Transverse colon (tissue), 4 donors: ENCODE measurements at regions not wholly inside any gene's neighbourhood (a gene's known extent, or its start where the extent isn't known, plus 50 kb on each side); places are given as distances from the start of the nearest gene placed in this dataset.
"Not testable (repeated sequence)": the region's sequence is repeated elsewhere in the genome, so short reads cannot be mapped to it uniquely, and the experiment has no call there.

Experiments used
- DNase-seq: peaks from one replicate; pipeline ENCODE4 v3.0.0-alpha.2; 2019
- H3K27ac ChIP-seq, 4 donors: fragments of 200-600 bp; sonication (generic); 2 replicates each; pipeline ENCODE4 v1.5.1; 2016 to 2018; ENCODE audit warnings: inconsistent platforms in 4 of 4
- H3K27me3 ChIP-seq: fragments of 200-600 bp; sonication (generic); 2 replicates; pipeline ENCODE4 v1.5.1; 2017; ENCODE audit warnings: inconsistent platforms
- H3K36me3 ChIP-seq, 4 donors: fragments of 200-600 bp; sonication (generic); 2 replicates each; pipeline ENCODE4 v1.5.1; 2017 to 2019; ENCODE audit warnings: inconsistent platforms in 4 of 4
- H3K4me1 ChIP-seq, 4 donors: fragments of 200-600 bp; sonication (generic); 2 replicates each; pipeline ENCODE4 v1.5.1; 2017 to 2020; ENCODE audit warnings: inconsistent platforms in 4 of 4
- H3K4me3 ChIP-seq, 4 donors: fragments of 200-600 bp; sonication (generic); 1 replicate in 1 of 4; 2 replicates in 3 of 4; pipeline versions ENCODE4 v1.5.1 to v1.6.1; 2017 to 2019; ENCODE audit warnings: inconsistent platforms in 4 of 4
- H3K9me3 ChIP-seq, 2 donors: fragments of 200-600 bp; sonication (generic); 2 replicates each; pipeline ENCODE4 v1.5.1; 2017 to 2019; ENCODE audit warnings: inconsistent platforms in 2 of 2
- CTCF ChIP-seq, 5 experiments: fragments of 200-600 bp in 3 of 5; fragments of 450-650 bp in 2 of 5; sonication (generic) in 3 of 5; IDR thresholded peaks; 1 replicate in 2 of 5; 2 replicates in 3 of 5; pipeline ENCODE4 v1.5.1; 2016 to 2017; ENCODE audit warnings: antibody characterized with exemption in 5 of 5, inconsistent platforms in 3 of 5, mild to moderate bottlenecking in 2 of 5, moderate library complexity in 1 of 5
- EP300 ChIP-seq: sonication (generic); formaldehyde crosslinking; IDR thresholded peaks from one replicate; pipeline ENCODE4 v1.6.1; 2017; ENCODE audit warnings: antibody characterized with exemption, low read depth
- POLR2A ChIP-seq: fragments of 450-650 bp; IDR thresholded peaks from one replicate; pipeline ENCODE4 v1.6.1; 2016; ENCODE audit warnings: antibody characterized with exemption, mild to moderate bottlenecking, moderate library complexity
- POLR2AphosphoS5 ChIP-seq, 3 donors: sonication (generic); formaldehyde crosslinking; IDR thresholded peaks; one replicate each; pipeline ENCODE4 v1.6.1; 2016; ENCODE audit warnings: antibody characterized with exemption in 3 of 3
- WGBS, 2 donors: methylation state at CpG; one replicate each; pipeline ENCODE4 v1.1.5; 2018; ENCODE audit warnings: low coverage in 1 of 2; 5-methylcytosine and 5-hydroxymethylcytosine counted together
- in situ Hi-C, 4 donors: fragments of 200-750 bp; cut with MboI; loops; one replicate each; pipeline versions ENCODE4 v1.15.0 to v1.15.1; 2017; ENCODE audit warnings: low sequenced_read_pairs in 3 of 4, low pct_ligation_motif_present in 1 of 4, low pct_unique_long_range_greater_than_20kb in 1 of 4
- intact Hi-C: fragments of 100-400 bp; cut with DNase I; formaldehyde crosslinking; loops from one replicate; pipeline ENCODE4 v1.15.1; 2023; ENCODE audit warnings: low total_unique reads

DNA sequence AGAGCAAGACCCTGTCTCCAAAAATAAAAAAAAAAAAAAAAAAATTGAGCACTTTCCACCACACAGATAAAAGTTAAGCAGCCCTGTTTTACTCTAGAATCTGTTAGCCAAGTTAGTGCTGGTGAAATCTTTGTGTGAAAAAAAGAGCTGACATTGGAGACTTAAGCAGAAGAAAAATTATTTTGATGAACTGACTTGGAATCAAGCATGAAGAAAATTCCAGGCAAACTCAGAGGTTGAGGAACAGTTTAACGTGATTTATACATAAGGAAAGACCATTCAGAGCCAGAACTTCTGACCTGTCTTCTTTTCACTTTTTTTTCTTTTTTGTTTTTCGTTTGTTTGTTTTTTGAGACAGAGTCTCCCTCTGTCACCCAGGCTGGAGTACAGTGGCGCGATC lies 79.6 kb upstream of the RBPJ start:
- Histone ChIP-seq H3K36me3 (no peaks in the 10 kb centered on the region), H3K27me3 (no peaks in the 10 kb centered on the region), H3K27ac (no peak overlapping the region), H3K9me3 (no peaks in the 10 kb centered on the region), H3K4me1 (peaks cover 14 to 26% (median 21%) of the 10 kb centered on the region in 4 donors), H3K4me3 (no peak overlapping the region)
- TF ChIP-seq CTCF (IDR thresholded peaks at IDR 0.05) (no peak), EP300 (no peak), POLR2AphosphoS5 (IDR thresholded peaks at IDR 0.05) (no peak), POLR2A (no peak)
- no peak for DNase-seq
- intact Hi-C loops (no loop called here), in situ Hi-C loops (no loop called here)
- 86 to 93% methylated on average over 4 of the region's 4 CpGs for WGBS, 2 donors

- Histone ChIP-seq H3K36me3 (no peaks in the 10 kb centered on the region), H3K9me3 (no peaks in the 10 kb centered on the region), H3K27ac (no peak overlapping the region), H3K4me1 (peaks cover 14 to 26% (median 21%) of the 10 kb centered on the region in 4 donors), H3K27me3 (no peaks in the 10 kb centered on the region), H3K4me3 (no peak overlapping the region)
- intact Hi-C loops = no loop called here
- DNase-seq = no peak
- in situ Hi-C loops = no loop called here
- TF ChIP-seq POLR2A = no peak
- TF ChIP-seq EP300 = no peak
Measured at GRCh38 chr4:26242451-26242850, 78.4 kb upstream of the RBPJ start.

DNA sequence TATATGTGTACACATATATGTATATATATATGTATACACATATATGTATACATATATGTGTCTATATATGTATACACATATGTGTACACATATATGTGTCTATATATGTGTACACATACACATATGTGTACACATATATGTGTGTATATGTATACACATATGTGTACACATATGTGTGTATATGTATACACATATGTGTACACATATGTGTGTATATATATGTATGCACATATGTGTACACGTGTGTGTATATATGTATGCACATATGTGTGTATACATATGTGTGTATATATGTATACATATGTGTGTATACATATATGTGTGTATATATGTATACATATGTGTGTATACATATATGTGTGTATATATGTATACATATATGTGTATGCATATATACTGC lies 76.7 kb upstream of the RBPJ start:
- H3K9me3 ChIP-seq, H3K4me3 ChIP-seq, DNase-seq, intact Hi-C loops, H3K36me3 ChIP-seq, H3K27ac ChIP-seq, H3K27me3 ChIP-seq, in situ Hi-C loops: not testable (repeated sequence)
- 0% methylated on average over 1 of the region's 1 CpG; no CpG with 5 or more reads in 1 of the 2 donors for WGBS, 2 donors
- peaks cover 3 to 19% (median 13%) of the 10 kb centered on the region in 4 donors for H3K4me1 ChIP-seq

DNA sequence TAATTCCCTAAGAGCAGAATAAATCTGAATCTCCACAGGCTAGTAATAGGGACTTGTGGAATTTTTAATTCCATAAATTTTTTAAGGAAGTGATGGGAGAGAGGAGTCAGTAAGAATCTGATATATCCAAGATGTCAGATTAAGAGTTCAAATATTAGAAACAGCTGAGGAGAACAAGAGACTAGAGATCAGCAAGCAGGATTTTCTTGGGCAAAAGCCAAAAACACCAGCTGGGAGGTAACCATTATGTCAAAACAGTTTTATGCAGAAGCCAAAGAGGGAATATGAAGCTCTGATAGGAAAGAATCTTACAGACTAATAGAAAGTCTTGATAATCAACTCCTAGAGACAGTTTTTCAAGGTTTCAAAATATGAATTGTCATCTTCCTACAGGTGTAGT lies 72.2 kb upstream of the RBPJ start:
- peak; percentile 21 for DNase-seq
- peak overlapping the region in 2 of 4 donors; percentile 17 to 28 for H3K27ac ChIP-seq

GRCh38 chr4:26252349-26253025 lies 68.3 kb upstream of the RBPJ start:
- TF ChIP-seq POLR2A (no peak), POLR2AphosphoS5 (IDR thresholded peaks at IDR 0.05) (no peak), CTCF (IDR thresholded peaks at IDR 0.05) (no peak), EP300 (no peak)
- no peaks in the 10 kb centered on the region for H3K36me3 ChIP-seq
- DNase-seq = no peak
- no peaks in the 10 kb centered on the region for H3K27me3 ChIP-seq
- no peak overlapping the region for H3K4me3 ChIP-seq
- intact Hi-C loops = no loop called here
- in situ Hi-C loops = no loop called here
- H3K27ac ChIP-seq = no peak overlapping the region
- H3K4me1 ChIP-seq = peaks cover 0 to 14% (median 4%) of the 10 kb centered on the region in 4 donors
- 66 to 67% methylated on average over 5 to 8 of the region's 8 CpGs for WGBS, 2 donors
- no peaks in the 10 kb centered on the region for H3K9me3 ChIP-seq

More for the DNA sequence above, 72.2 kb upstream of the RBPJ start:
- Histone ChIP-seq H3K27me3 (no peaks in the 10 kb centered on the region), H3K4me1 (peaks cover 0 to 9% (median 4%) of the 10 kb centered on the region in 4 donors), H3K4me3 (no peak overlapping the region), H3K36me3 (no peaks in the 10 kb centered on the region), H3K9me3 (no peaks in the 10 kb centered on the region)
- in situ Hi-C loops (no loop called here), intact Hi-C loops (no loop called here)
- TF ChIP-seq CTCF (IDR thresholded peaks at IDR 0.05) (no peak), POLR2AphosphoS5 (IDR thresholded peaks at IDR 0.05) (peak in 1 of 3 donors; percentile 16)
